ENCODE measurements at regions not wholly inside any gene's neighbourhood (a gene's known extent, or its start where the extent isn't known, plus 50 kb on each side); places are given as distances from the start of the nearest gene placed in this dataset.

DNA sequence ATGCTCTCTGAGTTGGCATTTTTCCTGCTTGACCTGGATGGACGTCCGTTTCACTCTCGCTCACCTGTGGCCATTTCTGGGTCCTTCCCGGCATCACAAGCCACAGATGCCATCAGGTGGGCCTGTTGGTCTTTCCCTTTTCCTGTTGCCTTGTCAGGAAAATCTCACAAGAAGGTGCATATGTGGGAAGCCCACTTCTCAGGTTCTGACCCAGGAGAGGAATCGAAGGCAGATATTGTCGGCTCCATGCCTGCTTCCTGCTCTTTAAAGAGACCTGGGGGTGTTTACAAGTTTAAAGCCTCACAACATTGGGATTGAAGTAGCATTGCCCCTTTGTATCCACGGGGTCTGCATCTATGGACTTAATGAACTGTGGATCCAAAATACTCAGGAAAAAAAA lies 357.9 kb downstream of the RPS24 start:
- H3K4me1 ChIP-seq: peaks cover 0 to 2% (median 0%) of the 10 kb centered on the region in 3 donors
- H3K36me3 ChIP-seq: no peaks in the 10 kb centered on the region
- no peak for ATAC-seq
- no peak for DNase-seq
- 84 to 88% methylated on average over 7 of the region's 7 CpGs for WGBS, 2 donors
- intact Hi-C loops (cut with DNase I): no loop called here
- H3K9me3 ChIP-seq: no peaks in the 10 kb centered on the region
- TF ChIP-seq, protein P1, sequence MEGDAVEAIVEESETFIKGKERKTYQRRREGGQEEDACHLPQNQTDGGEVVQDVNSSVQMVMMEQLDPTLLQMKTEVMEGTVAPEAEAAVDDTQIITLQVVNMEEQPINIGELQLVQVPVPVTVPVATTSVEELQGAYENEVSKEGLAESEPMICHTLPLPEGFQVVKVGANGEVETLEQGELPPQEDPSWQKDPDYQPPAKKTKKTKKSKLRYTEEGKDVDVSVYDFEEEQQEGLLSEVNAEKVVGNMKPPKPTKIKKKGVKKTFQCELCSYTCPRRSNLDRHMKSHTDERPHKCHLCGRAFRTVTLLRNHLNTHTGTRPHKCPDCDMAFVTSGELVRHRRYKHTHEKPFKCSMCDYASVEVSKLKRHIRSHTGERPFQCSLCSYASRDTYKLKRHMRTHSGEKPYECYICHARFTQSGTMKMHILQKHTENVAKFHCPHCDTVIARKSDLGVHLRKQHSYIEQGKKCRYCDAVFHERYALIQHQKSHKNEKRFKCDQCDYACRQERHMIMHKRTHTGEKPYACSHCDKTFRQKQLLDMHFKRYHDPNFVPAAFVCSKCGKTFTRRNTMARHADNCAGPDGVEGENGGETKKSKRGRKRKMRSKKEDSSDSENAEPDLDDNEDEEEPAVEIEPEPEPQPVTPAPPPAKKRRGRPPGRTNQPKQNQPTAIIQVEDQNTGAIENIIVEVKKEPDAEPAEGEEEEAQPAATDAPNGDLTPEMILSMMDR (IDR thresholded peaks at IDR 0.05): no peak
- no peak overlapping the region for H3K4me3 ChIP-seq
- no peaks in the 10 kb centered on the region for H3K27me3 ChIP-seq
- FAIRE-seq: no peak
- H3K27ac ChIP-seq: no peak overlapping the region

DNA sequence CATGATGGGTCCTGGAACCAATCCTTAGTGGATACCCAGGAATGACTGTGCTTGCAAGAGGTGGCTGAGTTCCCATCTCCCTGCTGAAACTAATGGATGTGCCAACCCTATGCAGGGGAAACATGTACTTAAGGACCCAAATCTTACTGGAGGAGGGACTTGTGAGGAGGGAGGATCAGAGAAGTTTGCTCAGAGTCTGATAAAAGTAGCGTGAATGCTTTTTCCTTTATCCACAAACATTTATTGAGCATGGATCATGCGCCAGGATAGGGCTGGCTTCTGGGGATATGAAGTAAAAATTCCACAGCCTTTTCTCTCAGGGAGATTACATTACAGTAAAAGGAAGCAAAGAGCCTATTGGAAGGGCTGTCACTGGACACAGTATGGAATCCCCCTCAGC lies 358.5 kb downstream of the RPS24 start:
- no peak overlapping the region for H3K27ac ChIP-seq
- 84 to 88% methylated on average over 2 of the region's 2 CpGs for WGBS, 2 donors
- no peaks in the 10 kb centered on the region for H3K36me3 ChIP-seq
- no peak for ATAC-seq
- peaks cover 0 to 2% (median 0%) of the 10 kb centered on the region in 3 donors for H3K4me1 ChIP-seq
- no peak overlapping the region for H3K4me3 ChIP-seq
- no peaks in the 10 kb centered on the region for H3K27me3 ChIP-seq
- intact Hi-C loops (cut with DNase I): no loop called here
- DNase-seq: no peak
- H3K9me3 ChIP-seq: no peaks in the 10 kb centered on the region
- no peak for FAIRE-seq
- TF ChIP-seq, protein P1 (IDR thresholded peaks at IDR 0.05): no peak

DNA sequence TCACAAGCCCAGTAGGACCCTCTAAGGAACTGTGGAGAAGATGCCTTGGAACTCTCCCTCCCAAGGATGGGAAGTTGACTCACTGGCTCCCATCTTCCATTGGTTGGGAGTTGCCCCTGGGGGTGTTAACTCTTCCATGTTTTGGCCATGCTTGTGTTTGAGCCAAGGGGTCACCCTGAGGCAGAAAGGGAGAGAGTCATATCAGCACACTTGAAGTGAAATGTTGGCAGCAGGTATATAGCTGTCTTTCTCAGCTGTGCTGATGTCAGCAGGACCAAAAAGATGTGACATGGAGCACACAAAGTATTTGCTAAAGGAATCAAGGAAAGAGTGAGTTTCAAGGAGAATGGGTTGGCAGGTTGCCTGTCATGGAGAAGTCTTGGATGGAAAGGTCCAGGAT lies 359.4 kb downstream of the RPS24 start:
- FAIRE-seq: no peak
- ATAC-seq: no peak
- H3K27me3 ChIP-seq: no peaks in the 10 kb centered on the region
- TF ChIP-seq, protein P1 (IDR thresholded peaks at IDR 0.05): no peak
- H3K27ac ChIP-seq: no peak overlapping the region
- H3K36me3 ChIP-seq: no peaks in the 10 kb centered on the region
- H3K4me3 ChIP-seq: no peak overlapping the region
- no peaks in the 10 kb centered on the region for H3K9me3 ChIP-seq
- intact Hi-C loops (cut with DNase I): no loop called here
- H3K4me1 ChIP-seq: peaks cover 0 to 2% (median 0%) of the 10 kb centered on the region in 3 donors
- DNase-seq: no peak

DNA sequence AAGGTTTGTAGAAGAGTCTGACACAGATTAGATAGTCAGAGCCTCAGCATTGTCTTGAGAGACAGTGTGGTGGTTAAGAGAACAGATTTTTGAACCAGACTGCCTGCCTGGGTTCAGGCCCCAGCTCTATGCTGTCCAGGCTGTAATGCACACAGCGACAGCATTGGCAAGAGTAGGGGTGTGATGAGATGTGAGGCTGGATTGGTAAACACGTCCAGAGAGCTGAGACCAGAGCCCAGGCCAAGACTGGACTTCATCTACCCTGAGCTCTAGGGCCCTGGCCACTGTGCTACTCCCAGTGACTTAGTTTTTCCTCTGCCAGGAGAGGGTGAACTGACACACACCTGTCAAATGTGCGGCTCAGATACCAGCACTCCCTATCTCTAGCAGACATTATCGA lies 360.4 kb downstream of the RPS24 start:
- Histone ChIP-seq H3K27me3 (no peaks in the 10 kb centered on the region), H3K4me3 (no peak overlapping the region), H3K9me3 (no peaks in the 10 kb centered on the region), H3K4me1 (peaks cover 0 to 2% (median 0%) of the 10 kb centered on the region in 3 donors), H3K36me3 (no peaks in the 10 kb centered on the region), H3K27ac (no peak overlapping the region)
- FAIRE-seq: no peak
- TF ChIP-seq, protein P1 (IDR thresholded peaks at IDR 0.05): no peak
- intact Hi-C loops (cut with DNase I): no loop called here
- no peak for DNase-seq
- 83 to 87% methylated on average over 4 of the region's 4 CpGs for WGBS, 2 donors
- ATAC-seq: no peak

DNA sequence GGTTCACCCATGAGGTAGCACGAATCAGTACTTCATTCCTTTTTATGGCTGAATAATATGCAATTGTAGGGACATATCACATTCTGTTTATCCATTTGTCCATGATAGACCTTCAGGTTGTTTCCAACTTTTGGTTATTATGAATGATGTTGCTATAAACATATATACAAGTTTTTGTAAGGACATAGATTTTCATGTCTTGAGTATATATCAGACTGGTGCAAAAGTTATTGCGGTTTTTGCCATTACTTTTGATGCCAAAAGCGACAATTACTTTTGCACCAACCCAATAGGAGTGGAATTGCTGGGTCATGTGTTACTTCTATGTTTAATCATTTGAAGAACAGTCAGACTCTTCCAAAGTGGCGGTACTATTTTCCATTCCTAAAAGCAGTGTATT lies 361.5 kb downstream of the RPS24 start:
- no peak for DNase-seq
- Histone ChIP-seq H3K9me3 (no peaks in the 10 kb centered on the region), H3K27me3 (no peaks in the 10 kb centered on the region), H3K36me3 (no peaks in the 10 kb centered on the region), H3K27ac (no peak overlapping the region), H3K4me1 (no peaks in the 10 kb centered on the region), H3K4me3 (no peak overlapping the region)
- FAIRE-seq: no peak
- TF ChIP-seq, protein P1 (IDR thresholded peaks at IDR 0.05): no peak
- intact Hi-C loops (cut with DNase I): no loop called here
- ATAC-seq: no peak
- WGBS, 2 donors: 82 to 87% methylated on average over 4 of the region's 4 CpGs

Measured in pancreas (tissue), 10 donors.